ENCODE measurements at regions not wholly inside any gene's neighbourhood (a gene's known extent, or its start where the extent isn't known, plus 50 kb on each side); places are given as distances from the start of the nearest gene placed in this dataset.
"Not testable (repeated sequence)": the region's sequence is repeated elsewhere in the genome, so short reads cannot be mapped to it uniquely, and the experiment has no call there.

GRCh38 chr7:79709574-79710409 is 256.3 kb upstream of the MAGI2 start:
- DNase-seq, result no peak

DNA sequence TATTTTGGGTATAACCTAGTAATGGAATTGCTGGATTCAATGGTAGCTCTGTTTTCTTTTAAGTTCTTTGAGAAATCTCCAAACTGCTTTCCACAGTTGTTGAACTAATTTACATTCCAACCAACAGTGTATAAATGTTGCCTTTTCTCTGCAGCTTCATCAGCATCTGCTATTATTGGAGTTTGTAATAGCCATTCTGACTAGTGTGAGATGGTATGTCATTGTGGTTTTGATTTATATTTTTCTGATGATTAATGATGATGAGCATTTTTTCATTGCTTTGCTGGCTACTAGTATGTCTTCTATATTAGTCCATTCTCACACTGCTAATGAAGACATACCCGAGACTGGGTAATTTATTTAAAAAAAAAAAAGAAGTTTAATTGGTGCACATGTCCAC is 248.6 kb upstream of the MAGI2 start:
- no peak for DNase-seq

DNA sequence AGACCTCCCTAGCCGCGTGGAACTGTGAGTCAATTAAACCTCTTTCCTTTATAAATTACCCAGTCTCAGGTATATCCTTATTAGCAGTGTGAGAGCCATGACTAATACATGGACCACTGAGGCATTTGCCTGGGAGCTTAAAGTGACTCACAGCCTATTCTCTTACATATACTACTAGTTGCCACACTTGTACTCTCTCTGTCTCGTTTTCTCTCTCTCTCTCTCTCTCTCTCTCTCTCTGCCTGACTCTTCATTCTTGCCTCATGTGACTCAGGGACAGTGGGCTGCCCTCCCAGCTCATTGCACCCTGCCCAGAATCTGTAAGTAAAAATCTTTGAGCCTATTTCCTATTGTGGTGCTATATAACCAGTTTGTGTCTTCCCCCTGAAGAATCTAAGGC is 238.5 kb upstream of the MAGI2 start:
- peak; percentile 1 for DNase-seq

DNA sequence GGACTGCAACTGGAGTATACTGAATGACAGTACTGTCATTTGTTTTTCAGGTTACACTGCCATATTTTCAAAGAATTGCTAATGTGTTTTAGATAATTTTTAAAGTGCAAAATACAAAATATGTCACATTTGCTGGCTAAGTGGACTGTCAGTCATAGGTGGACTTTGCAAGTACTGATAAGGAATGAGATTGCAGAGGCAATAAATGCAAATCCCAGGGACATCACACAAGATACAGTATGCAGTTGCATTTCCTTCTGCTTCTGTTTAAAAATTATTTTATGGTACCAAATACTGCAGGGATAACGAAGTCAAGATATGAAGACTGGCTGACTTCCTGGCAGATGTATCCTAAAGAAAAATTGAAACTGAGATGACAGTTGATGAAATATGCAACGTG is 237.6 kb upstream of the MAGI2 start:
- no peak for DNase-seq

DNA sequence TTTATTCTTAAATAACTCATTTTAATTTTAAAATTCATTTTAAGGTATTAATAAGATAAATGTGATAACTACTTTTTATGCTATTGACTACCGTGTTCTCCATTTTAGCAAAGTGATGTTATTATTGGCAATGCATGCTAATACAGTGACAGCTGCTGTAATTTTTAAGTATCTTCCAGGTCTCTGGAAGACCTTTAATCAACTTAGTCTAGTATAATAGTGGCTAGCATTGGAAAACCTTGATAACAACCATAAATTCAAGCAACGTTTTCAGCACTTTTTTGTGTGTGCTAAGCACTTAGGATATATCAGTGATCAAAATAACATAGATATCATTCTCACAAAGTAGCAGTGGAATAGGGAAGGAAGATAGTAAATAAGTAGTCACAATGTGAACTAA is 230.9 kb upstream of the MAGI2 start:
- DNase-seq, result no peak

DNA sequence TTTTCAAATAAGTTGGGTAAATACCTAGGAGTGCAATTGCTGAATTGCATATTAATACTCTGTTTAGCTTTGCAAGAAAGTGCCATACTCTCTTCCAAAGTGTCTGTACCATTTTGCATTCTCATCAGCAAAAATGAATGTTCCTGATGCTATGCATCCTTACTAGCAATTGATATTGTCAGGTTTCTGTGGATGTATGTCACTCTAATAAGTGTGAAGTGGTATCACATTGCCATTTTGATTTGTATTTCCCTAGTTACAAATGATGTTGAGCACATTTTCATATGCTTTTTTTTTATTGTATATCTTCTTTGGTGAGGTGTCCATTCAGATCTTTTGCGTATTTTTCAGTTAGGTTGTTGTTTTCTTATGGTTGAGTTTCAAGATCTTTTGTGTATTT is 230.4 kb upstream of the MAGI2 start:
- no peak for DNase-seq

DNA sequence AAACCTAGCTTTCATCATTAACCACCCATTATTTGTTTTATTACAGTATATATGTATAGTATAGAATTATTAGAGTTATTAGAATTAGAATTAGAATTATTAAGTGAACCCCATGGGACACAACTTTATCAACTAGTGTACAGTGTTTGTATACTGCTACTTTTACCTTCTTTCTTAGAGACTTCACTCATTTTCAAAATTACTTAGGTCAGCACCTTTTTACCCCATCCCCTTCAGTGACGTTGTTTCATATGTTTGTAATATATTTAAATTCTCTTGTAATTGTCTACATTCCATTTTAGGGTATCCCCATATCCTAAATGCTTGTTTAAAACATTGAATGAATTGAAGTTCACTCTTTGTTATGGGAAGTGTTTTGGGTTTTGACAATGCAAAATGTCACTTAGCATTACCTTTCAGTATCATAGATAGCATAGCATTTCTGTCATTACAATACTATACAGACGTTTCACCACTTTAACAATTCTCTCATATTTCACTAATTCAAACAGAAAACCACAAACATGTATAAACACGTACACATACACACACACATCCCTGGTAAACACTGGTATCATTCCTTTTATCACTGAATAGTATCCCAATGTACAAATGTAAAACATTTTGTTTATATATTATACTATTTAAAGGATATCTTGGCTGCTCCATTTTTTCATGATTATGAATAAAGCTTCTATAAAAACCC is 229.9 kb upstream of the MAGI2 start:
- DNase-seq, result no peak

DNA sequence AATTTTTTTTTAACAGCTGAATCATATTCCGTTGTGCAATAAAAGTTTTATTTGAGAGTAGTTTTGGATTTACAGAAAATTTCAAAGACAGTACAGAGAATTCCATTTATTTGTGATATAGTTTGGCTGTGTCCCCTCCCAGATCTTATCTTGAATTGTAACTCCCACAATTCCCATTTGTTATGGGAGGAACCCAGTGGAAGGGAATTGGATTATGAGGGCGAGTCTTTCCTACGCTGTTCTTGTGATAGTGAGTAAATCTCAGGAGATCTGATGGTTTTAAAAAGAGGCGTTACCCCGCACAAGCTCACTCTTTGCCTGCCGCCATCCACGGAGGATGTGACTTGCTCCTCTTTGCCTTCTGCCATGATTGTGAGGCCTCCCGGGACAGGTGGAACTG is 228.0 kb upstream of the MAGI2 start:
- DNase-seq, result no peak

- DNase-seq, result no peak
Observed at GRCh38 chr7:79673969-79674368, 220.5 kb upstream of the MAGI2 start.

DNA sequence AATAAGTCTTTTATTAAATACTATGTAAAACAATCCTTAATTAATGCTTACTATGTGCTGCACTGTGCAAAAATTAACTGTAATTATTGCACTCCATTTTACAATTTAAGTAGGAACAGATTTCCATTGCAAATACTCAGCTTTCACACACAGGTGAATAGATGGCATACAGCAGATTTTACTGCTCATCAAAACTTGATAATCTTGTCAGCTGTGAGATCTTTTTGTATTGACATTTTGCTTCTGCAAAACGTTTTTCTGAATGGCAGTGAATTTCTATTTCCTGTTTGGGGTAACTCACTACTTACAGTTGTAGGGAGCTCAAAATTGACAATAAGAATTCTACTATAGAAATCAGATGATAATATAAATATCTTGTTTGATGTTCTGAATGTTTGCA is 220.0 kb upstream of the MAGI2 start:
- no peak for DNase-seq

DNA sequence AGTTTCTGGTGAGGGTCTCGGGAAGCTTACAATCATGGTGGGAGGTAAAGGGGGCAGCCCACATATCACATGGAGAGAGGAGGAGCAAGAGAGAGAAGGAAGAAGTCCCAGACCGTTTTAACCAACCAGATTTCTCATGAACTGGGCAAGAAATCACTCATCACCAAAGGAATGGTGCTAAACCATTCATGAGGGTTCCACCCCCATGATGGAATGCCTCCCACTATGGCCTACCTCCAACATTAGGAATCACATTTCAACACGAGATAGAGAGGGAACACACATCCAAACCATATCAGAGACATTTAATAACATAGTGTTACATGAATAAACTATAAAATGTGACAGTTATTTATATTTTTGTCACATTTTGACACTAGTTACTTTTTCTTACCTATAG is 214.8 kb upstream of the MAGI2 start:
- DNase-seq, result no peak

DNA sequence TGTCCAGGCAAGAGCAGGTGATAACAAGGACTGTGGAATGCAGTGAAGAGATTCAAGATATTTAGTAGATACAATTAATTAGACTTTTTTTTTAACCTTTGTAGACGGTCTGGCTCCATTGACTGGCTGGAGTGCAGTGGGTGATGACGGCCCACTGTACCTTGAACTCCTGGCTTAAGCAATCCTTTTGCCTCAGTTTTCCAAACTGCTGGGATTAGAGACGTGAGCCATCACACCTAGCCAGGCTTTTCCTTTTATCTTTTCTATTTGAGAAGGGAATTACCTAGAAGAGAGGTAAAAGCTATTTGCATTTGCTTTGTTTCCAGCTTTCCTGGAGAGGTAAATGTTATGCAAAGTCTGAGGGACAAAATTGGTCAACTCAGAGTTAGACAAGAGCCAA is 213.0 kb upstream of the MAGI2 start:
- DNase-seq, result no peak

GRCh38 chr7:79664884-79665676 is 211.6 kb upstream of the MAGI2 start:
- no peak for DNase-seq

- DNase-seq, result no peak
Observed at GRCh38 chr7:79658304-79658703, 204.8 kb upstream of the MAGI2 start.

DNA sequence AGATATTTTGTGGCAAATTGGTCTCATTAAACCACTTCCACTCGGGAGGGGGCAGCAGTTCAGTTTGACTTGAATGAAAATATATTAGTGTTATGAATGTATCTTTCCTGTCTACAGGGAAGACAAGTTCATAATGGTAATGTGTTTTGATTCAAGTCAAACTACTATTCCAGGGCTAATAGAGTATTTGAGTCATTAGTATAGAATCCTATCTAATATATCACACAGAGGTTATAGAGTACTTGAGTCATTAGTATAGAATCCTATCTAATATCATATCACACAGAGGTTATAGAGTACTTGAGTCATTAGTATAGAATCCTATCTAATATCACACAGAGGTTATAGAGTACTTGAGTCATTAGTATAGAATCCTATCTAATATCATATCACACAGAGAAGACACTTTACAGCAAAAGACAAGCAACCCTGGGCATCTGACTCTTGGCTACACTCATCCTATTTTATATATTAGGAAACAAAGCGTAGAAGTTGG is 199.7 kb upstream of the MAGI2 start:
- no peak for DNase-seq

- DNase-seq, result no peak
Observed at GRCh38 chr7:79652619-79653018, 199.2 kb upstream of the MAGI2 start.

DNA sequence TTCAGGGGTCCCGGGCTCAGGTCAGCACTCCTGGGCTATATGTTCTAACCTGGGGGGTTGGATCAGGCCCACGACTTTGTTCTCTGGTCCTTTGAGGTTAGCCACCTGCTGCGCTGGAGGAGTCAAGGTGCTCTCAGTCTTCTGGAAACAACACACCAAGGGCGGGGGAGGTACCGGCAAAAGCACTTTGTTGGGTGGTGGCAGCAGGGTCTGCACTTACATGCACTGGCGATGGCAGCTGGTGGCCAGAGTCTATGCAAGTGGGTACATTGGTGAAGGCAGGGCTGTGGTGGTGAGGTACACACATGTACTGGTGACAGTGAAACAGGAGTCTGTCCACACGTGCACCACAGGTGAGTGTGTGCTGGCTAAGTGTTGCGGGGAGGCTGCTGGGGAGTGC is 194.2 kb upstream of the MAGI2 start:
- no peak for DNase-seq

- no peak for DNase-seq
Observed at GRCh38 chr7:79646278-79646677, 192.8 kb upstream of the MAGI2 start.

GRCh38 chr7:79636849-79637248 is 183.4 kb upstream of the MAGI2 start:
- DNase-seq, result no peak

- not testable (repeated sequence) for DNase-seq
Observed at GRCh38 chr7:79625921-79626320, 172.5 kb upstream of the MAGI2 start.

DNA sequence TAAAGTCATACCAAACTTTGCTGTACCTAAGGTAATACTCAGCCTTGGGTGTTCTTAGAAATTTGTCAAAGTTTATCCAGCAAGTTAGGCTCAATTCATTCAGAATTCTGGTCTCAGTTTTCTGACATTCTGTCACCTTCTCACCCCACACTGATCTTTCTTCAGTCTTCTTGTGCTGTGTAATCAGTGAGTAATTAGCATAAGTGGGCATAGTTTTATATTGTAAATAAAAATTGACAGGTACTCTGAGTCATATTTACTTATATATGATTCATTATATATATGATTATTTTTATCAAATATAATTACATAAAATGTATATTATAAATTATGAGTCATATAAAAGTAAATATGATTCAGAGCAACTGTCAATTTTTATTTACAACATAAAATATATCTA is 170.9 kb upstream of the MAGI2 start:
- no peak for DNase-seq

DNA sequence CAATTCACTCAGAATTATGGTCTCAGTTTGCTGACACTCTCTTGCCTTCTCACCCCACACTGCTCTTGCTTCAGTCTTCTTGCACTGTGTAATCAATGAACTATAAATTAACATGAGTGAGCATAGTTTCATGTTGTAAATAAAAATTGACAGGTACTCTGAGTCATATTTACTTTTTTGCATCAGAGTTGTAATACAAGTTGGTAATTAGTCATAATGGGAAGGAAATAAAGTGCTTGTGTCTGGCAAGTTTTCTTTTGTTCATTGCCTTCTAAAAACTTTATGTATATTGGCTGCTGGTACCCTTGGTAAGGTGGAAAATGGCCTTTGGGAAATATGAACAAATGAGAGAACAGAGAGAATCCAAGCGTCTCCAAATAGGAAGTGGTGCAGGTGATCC is 169.3 kb upstream of the MAGI2 start:
- no peak for DNase-seq

DNA sequence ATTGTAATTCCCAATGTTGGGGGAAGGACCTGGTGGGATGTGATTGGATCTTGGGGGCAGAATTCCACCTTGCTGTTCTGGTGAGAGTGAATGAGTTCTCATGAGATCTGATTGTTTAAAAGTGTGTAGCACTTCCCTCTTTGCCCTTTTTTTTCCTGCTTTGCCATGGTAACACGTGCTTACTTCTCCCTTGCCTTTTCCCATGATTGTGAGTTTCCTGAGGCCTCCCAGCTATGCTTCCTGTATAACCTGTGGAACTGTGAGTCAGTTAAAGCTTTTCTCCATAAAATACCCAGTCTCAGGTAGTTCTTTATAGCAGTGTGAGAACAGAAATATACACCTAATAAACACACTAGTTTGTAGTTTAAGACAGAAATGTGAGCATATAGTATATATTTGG is 166.8 kb upstream of the MAGI2 start:
- no peak for DNase-seq

- DNase-seq, result no peak
Observed at GRCh38 chr7:79619216-79619615, 165.7 kb upstream of the MAGI2 start.

Measured in activated CD4-positive, alpha-beta T cell treated with anti-CD3 and anti-CD28 coated beads, Interleukin-2, Interleukin-6, amounts not matched to agents 100 ng/mL and 50 ng/mL, durations not matched to agents 16 hours and 8 hours (primary cell).